Activated naive CD8-positive, alpha-beta T cell treated with anti-CD3 and anti-CD28 coated beads, Interleukin-2, amount 10 ng/mL, durations not matched to agents 7 days and 5 days (primary cell): ENCODE measurements at regions not wholly inside any gene's neighbourhood (a gene's known extent, or its start where the extent isn't known, plus 50 kb on each side); places are given as distances from the start of the nearest gene placed in this dataset.

Experiments used
- ATAC-seq: fragments of 150-1000 bp; cut with Tn5 transposase; one replicate; pipeline ENCODE4 v1.10.0; 2021; ENCODE audit warnings: low read depth, moderate library complexity
- POLR2A ChIA-PET: fragments of 350-600 bp; sonication (Branson Sonifier 250); formaldehyde crosslinking; loops from one replicate; lab custom pipeline; 2021; ENCODE audit warnings: antibody characterized with exemption; lab: Charles Lee
- DNase-seq: peaks from one replicate; pipeline ENCODE4 v3.0.0; 2021
- H3K27ac Mint-ChIP-seq: one replicate; pipeline ENCODE4 v1.8.0; 2022; ENCODE audit warnings: mild to moderate bottlenecking, mixed read lengths
- H3K27me3 Mint-ChIP-seq: one replicate; pipeline ENCODE4 v1.8.0; 2022; ENCODE audit warnings: mild to moderate bottlenecking, moderate library complexity, mixed read lengths
- H3K36me3 Mint-ChIP-seq: one replicate; pipeline ENCODE4 v1.8.0; 2021; ENCODE audit warnings: mild to moderate bottlenecking, mixed read lengths
- H3K4me1 Mint-ChIP-seq: one replicate; pipeline ENCODE4 v1.8.0; 2021; ENCODE audit warnings: mixed read lengths
- H3K4me3 Mint-ChIP-seq: one replicate; pipeline ENCODE4 v1.8.0; 2022; ENCODE audit warnings: mild to moderate bottlenecking, moderate library complexity, mixed read lengths
- H3K9me3 Mint-ChIP-seq: one replicate; pipeline ENCODE4 v1.8.0; 2021; ENCODE audit warnings: mixed read lengths

DNA sequence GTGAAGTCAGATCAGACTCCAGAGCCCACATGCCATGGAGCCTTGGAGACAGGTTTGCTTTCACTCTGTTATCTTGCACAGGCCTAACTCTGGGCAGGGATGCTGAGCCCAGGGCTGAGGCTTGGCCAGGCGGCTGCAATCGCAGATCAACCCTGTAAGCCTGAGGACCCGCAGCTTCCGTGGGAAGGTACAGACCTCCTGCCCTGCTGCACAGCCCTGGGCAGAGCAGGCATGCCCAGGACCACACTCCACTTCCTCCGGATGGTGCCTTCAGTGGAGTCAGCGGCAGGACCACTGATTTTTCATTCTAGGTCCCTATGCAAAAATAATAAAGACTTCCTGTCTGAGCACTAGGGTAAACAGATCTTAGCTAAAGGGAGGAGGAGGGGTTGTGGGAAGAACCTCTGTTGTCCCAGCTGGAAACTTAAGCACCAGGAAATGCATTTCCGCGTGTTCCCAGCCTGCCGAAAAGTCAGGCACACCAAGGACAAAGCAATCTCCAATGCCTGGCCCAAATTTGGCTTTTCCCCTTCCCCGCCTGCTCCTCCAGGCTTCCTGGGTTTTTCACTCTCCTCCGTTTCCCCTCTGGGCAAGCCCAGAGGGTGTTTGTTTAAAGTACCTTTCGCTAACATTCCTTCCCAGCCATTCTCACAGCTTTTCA is 87.3 kb downstream of the KCTD15 start:
- Mint-ChIP-seq H3K27me3 (peaks cover 4% of the 10 kb centered on the region), H3K9me3 (no peaks in the 10 kb centered on the region), H3K27ac (no peak overlapping the region), H3K4me3 (no peak overlapping the region), H3K36me3 (no peaks in the 10 kb centered on the region), H3K4me1 (peaks cover 1% of the 10 kb centered on the region)
- DNase-seq, result no peak
- peak; percentile 60 for ATAC-seq
- POLR2A ChIA-PET, result interaction anchor here (0.6 kb wide), 1 partner anchor 7 kb away, joined by 4 read pairs; no protein-coding TSS in a partner anchor

DNA sequence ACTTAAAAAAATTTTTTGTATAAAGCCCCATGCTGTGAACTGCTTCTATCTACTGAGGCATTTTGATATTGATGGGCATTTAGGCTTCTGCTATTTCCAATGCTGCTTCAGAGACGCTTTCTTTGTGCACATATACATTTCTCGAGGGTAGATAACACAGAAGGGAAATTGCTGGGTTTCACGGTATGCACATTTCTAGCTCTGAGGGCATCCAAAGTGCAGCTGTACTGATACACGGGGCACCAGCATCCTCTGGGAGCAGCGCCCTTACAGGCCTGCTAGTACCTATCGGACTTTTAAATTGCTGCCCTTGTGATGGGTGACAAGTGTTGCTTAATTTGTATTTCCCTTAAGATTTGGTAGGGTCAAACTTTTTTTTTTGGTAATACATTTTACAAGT is 88.6 kb downstream of the KCTD15 start:
- Mint-ChIP-seq H3K4me3 (no peak overlapping the region), H3K36me3 (no peaks in the 10 kb centered on the region)
- POLR2A ChIA-PET, result no interaction called here

DNA sequence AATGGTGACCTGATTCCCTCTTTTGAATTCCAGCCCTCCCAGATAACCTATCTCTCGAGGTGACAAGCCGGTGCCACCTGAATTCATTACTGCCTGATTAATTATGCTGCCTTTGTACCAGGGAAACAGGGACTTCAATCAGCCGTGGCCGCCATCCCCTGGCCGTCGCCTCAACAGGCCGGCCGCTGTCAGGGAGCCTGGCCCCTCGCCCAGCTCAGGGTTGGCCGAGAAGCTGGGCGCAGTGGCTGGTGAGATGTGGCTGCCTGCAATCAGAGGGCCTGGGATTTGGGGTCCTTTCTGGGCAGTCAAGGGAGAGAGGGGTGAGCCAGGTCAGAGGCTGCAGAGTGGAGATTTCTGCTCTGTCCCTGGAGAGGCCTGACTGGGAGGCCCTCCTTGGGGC is 91.2 kb downstream of the KCTD15 start:
- POLR2A ChIA-PET, result no interaction called here
- H3K9me3 Mint-ChIP-seq, result no peaks in the 10 kb centered on the region
- peaks cover 1% of the 10 kb centered on the region for H3K4me1 Mint-ChIP-seq
- no peak overlapping the region for H3K27ac Mint-ChIP-seq
- no peaks in the 10 kb centered on the region for H3K36me3 Mint-ChIP-seq
- DNase-seq, result no peak
- ATAC-seq, result no peak
- H3K4me3 Mint-ChIP-seq, result no peak overlapping the region
- peaks cover 7% of the 10 kb centered on the region for H3K27me3 Mint-ChIP-seq

More for the DNA sequence above, 88.6 kb downstream of the KCTD15 start:
- ATAC-seq, result no peak
- Mint-ChIP-seq H3K9me3 (no peaks in the 10 kb centered on the region), H3K27ac (no peak overlapping the region), H3K4me1 (peaks cover 1% of the 10 kb centered on the region), H3K27me3 (peaks cover 4% of the 10 kb centered on the region)
- DNase-seq, result no peak

DNA sequence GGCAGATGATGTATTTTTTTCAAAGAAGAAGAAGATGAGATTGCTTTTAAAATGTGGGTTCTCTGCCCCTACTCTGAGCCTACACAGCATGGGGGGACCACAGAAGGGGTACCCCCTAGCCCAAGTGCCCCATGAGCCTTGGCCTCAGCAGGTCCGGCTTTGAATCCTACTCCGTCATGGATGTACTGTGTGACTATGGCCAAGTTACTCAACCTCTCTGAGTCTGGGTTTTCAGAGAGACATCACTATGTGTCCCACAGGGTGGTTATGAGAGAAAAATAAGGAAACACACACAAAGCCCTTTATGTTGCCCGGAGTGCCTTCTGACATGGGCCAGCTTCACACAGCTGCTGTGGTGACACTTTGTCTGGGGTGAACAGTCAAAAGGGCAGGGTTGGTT is 92.0 kb downstream of the KCTD15 start:
- Mint-ChIP-seq H3K4me1 (peaks cover 1% of the 10 kb centered on the region), H3K9me3 (no peaks in the 10 kb centered on the region), H3K36me3 (no peaks in the 10 kb centered on the region), H3K27ac (no peak overlapping the region), H3K27me3 (peaks cover 5% of the 10 kb centered on the region), H3K4me3 (no peak overlapping the region)
- DNase-seq, result no peak
- POLR2A ChIA-PET, result no interaction called here
- no peak for ATAC-seq

DNA sequence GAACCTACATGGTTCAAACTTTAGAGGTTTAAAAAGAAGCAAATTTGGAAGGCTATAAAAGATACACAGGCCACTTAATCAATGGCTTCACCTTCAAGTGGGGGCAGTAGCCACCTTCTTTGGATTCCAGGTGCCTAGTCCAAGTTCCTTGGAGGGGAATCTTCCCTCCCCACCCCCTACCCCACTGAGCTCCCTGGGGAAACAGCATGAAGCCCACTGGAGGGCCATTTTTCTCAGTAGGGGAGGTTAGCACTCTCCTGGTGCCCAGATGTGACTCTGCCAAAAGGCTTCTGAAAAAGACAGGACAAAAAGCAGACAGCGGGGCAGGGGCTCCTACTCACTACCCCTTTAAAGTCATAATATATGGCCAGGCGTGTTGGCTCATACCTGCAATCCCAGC is 93.9 kb downstream of the KCTD15 start:
- no peaks in the 10 kb centered on the region for H3K4me1 Mint-ChIP-seq
- no peak overlapping the region for H3K4me3 Mint-ChIP-seq
- POLR2A ChIA-PET, result no interaction called here
- H3K27me3 Mint-ChIP-seq, result peaks cover 5% of the 10 kb centered on the region
- H3K27ac Mint-ChIP-seq, result no peak overlapping the region
- H3K36me3 Mint-ChIP-seq, result no peaks in the 10 kb centered on the region
- no peak for ATAC-seq
- no peaks in the 10 kb centered on the region for H3K9me3 Mint-ChIP-seq
- no peak for DNase-seq

DNA sequence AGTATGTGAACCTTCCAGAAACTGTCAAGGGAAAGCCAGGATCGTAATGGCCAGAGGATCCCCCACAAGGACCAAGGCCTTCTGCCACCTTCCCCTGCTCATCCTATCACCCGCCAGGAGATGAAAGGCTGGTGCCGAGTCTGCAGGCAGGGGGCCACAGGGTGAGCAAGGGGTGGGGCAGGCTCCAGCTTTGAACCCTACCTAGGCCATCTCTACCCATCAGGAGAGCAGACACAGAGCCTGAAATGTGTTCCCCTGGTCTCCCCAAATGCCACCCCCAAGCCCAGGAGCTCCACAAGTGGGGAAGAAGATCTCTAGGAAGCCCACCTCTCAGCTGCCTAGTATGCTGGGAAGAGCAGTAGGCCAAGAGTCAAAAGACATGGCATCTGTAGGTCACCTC is 95.1 kb downstream of the KCTD15 start:
- H3K4me1 Mint-ChIP-seq, result no peaks in the 10 kb centered on the region
- POLR2A ChIA-PET, result no interaction called here
- no peaks in the 10 kb centered on the region for H3K36me3 Mint-ChIP-seq
- no peak for DNase-seq
- H3K9me3 Mint-ChIP-seq, result no peaks in the 10 kb centered on the region
- H3K27me3 Mint-ChIP-seq, result peaks cover 5% of the 10 kb centered on the region
- no peak for ATAC-seq
- no peak overlapping the region for H3K4me3 Mint-ChIP-seq
- H3K27ac Mint-ChIP-seq, result no peak overlapping the region

DNA sequence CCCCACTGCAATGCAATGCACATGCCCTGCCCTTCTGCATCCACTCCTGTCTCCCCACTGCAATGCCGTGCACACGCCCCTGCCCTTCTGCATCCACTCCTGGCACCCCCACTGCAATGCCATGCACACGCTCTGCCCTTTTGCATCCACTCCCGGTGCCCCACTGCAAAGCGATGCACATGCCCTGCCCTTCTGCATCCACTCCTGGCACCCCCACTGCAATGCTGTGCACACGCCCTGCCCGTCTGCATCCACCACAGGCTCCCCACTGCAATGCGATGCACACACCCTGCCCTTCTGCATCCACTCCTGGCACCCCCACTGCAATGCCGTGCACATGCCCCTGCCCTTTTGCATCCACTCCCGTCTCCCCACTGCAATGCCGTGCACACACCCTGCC is 98.1 kb downstream of the KCTD15 start:
- no peak overlapping the region for H3K27ac Mint-ChIP-seq
- no peak for DNase-seq
- no peaks in the 10 kb centered on the region for H3K36me3 Mint-ChIP-seq
- no peak for ATAC-seq
- no peaks in the 10 kb centered on the region for H3K4me1 Mint-ChIP-seq
- peaks cover 9% of the 10 kb centered on the region for H3K9me3 Mint-ChIP-seq
- H3K27me3 Mint-ChIP-seq, result peaks cover 6% of the 10 kb centered on the region
- no peak overlapping the region for H3K4me3 Mint-ChIP-seq
- POLR2A ChIA-PET, result no interaction called here

DNA sequence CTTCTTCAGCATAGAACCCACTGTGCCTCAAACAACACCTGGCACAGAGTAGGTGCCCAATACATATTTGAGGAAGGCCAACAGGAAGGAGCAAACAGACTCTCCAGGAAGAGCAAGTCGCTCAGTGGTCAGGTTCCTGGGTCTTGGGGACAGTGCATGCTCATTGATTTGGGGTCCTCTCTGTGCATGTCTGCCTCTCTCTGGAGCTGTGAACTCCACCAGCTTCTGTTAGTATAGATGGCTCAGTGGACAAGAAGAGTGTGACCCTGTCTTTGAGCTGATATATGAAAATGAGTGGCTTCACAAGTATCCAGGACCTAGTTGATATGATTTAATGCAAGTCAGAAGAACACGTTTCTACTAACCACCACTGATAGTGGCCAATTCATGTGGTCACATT is 98.7 kb downstream of the KCTD15 start:
- H3K4me1 Mint-ChIP-seq, result no peaks in the 10 kb centered on the region
- ATAC-seq, result no peak
- POLR2A ChIA-PET, result no interaction called here
- H3K27me3 Mint-ChIP-seq, result peaks cover 6% of the 10 kb centered on the region
- H3K4me3 Mint-ChIP-seq, result no peak overlapping the region
- peaks cover 9% of the 10 kb centered on the region for H3K9me3 Mint-ChIP-seq
- no peak overlapping the region for H3K27ac Mint-ChIP-seq
- no peaks in the 10 kb centered on the region for H3K36me3 Mint-ChIP-seq
- DNase-seq, result no peak

DNA sequence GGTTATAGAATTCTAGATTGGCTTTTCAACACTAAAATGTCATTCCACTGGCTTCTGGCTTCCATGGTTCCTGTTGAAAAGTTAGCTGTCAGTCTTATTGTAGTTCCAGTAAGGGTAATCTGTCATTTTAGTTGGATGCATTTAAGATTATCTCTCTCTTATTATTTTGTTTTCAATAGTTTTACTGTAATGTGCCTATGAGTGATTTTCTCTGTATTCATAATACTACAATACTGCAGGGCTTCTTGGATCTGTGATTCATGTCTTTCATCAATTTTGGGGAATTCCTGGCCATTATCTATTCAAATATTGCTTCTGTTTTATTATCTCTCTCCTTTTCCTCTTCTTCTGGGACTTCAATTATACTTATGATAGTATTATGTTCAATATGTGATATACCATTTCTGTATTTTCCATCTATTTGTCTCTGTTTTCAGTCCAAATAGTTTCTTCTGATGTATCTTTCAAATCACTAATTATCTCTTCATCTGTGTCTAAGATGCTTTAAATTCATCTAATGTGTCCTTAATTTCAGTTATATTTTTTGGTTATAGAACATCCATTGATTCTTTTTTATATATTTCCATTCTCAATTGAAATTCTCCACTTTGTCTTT is 101.5 kb downstream of the KCTD15 start:
- ATAC-seq (no peak), DNase-seq (no peak)
- POLR2A ChIA-PET, result no interaction called here
- Mint-ChIP-seq H3K36me3 (no peaks in the 10 kb centered on the region), H3K27me3 (peaks cover 6% of the 10 kb centered on the region), H3K9me3 (peaks cover 12% of the 10 kb centered on the region), H3K4me1 (no peaks in the 10 kb centered on the region), H3K27ac (no peak overlapping the region), H3K4me3 (no peak overlapping the region)

DNA sequence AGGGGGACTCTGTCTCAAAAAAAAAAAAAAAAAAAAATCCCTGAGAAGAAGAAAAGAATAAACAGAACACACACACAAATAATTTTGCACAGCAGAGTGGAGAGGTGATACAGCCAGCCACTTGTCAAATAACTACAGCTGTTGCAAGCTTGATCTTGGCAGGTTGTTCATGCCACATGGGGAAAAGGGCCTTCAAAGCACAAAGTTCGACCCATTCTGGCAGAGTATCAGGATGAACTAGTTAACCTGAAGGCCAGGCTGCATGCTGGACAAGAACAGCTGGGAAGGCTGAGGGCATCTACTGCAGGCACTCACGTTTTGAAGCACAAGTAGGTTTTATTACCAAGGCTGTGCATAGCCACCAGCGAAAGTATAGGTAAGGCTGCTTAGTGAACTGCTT is 104.1 kb downstream of the KCTD15 start:
- Mint-ChIP-seq H3K27me3 (peaks cover 22% of the 10 kb centered on the region), H3K27ac (no peak overlapping the region), H3K9me3 (peaks cover 12% of the 10 kb centered on the region), H3K4me3 (no peak overlapping the region), H3K36me3 (no peaks in the 10 kb centered on the region), H3K4me1 (peaks cover 2% of the 10 kb centered on the region)
- no peak for DNase-seq
- POLR2A ChIA-PET, result no interaction called here
- ATAC-seq, result no peak

DNA sequence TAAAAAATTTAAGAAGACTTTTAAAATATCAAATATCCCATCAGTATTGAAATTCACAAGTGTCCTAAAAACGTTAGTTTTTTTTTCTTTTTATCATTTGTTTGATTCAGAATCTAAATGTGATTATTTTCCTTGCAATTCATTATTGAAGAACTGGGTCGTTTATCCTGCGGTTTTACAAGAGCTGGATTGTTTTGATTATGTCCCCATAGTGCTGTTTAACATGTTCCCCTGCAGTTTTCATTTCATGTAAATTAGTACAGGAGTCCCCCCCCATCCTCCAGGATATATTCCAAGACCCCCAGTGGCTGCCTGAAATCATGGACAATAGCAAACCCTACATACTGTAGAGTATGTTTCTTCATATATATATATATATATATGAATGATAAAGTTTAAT is 105.7 kb downstream of the KCTD15 start:
- Mint-ChIP-seq H3K4me1 (peaks cover 2% of the 10 kb centered on the region), H3K27me3 (peaks cover 26% of the 10 kb centered on the region)

DNA sequence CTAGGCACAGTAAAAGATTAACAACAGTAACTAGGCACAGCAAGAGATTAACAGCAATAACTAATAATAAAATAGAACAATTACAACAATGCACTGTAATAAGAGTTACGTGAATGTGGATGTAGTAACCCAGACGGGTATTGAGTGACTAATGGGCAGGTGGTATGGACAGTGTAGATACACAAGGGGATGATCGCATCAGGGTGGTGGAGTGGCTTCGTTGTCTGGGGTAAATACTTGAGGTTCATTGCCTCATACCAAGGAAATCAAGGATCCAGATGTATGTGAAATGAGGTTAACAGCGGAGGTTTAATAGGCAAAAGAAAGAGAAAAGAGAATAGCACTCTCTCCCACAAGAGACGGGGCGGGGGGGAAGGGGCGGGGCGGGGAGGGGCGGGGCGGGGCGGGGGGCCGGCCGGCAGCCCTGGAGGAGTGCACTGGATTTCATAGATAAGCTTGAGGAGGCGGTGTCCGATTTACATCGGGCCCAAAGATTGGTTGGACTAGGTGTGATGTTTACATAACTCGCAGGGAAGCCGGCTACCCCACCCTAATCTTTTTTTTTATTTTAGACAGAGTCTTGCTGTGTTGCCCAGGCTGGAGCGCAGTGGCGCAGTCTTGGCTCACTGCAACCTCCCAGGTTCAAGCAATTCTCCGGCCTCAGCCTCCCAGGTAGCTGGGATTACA is 106.3 kb downstream of the KCTD15 start:
- Mint-ChIP-seq H3K9me3 (peaks cover 10% of the 10 kb centered on the region), H3K4me3 (no peak overlapping the region), H3K27me3 (peaks cover 30% of the 10 kb centered on the region), H3K27ac (no peak overlapping the region), H3K4me1 (peaks cover 2% of the 10 kb centered on the region), H3K36me3 (no peaks in the 10 kb centered on the region)
- ATAC-seq (no peak), DNase-seq (no peak)
- POLR2A ChIA-PET, result no interaction called here

More for the DNA sequence above, 105.7 kb downstream of the KCTD15 start:
- POLR2A ChIA-PET, result no interaction called here
- DNase-seq, result no peak
- H3K36me3 Mint-ChIP-seq, result no peaks in the 10 kb centered on the region
- no peak overlapping the region for H3K4me3 Mint-ChIP-seq
- H3K27ac Mint-ChIP-seq, result no peak overlapping the region
- no peak for ATAC-seq
- peaks cover 12% of the 10 kb centered on the region for H3K9me3 Mint-ChIP-seq

DNA sequence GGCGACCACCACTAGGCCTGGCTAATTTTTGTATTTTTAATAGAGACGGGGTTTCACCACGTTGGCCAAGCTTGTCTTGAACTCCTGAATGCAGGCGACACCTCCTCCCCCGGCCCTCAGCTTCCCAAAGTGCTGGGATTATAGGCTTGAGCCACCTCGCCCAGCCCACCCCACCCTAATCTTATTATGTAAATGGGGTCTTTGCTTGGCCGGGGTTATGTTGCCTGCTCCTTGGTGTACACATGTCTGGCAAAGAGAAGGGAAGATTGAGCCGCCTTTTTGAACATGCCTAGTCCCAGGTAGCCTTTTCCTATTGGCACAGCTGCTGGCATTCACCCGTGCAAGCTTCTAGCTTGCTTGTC is 106.8 kb downstream of the KCTD15 start:
- Mint-ChIP-seq H3K9me3 (peaks cover 6% of the 10 kb centered on the region), H3K4me1 (peaks cover 2% of the 10 kb centered on the region), H3K36me3 (no peaks in the 10 kb centered on the region), H3K27ac (no peak overlapping the region), H3K4me3 (no peak overlapping the region), H3K27me3 (peaks cover 33% of the 10 kb centered on the region)
- ATAC-seq (no peak), DNase-seq (no peak)
- POLR2A ChIA-PET, result no interaction called here

DNA sequence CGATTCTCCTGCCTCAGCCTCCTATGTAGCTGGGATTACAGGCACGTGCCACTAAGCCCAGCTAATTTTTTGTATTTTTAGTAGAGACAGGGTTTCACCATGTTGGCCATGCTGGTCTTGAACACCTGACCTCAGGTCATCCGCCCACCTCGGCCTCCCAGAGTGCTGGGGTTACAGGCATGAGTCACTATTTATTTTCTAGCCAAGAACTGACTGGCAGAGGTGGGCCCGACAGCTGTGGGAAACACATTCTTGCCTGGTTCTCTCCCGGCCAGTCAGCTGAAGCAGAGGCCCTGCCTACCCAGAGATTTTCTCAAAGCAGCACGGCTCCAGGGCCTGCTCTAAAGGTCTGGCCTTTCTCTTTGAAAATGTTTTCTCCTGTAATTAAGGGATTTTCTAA is 108.0 kb downstream of the KCTD15 start:
- POLR2A ChIA-PET, result no interaction called here
- ATAC-seq (no peak), DNase-seq (no peak)
- peaks cover 38% of the 10 kb centered on the region for H3K27me3 Mint-ChIP-seq
- H3K27ac Mint-ChIP-seq, result no peak overlapping the region
- no peaks in the 10 kb centered on the region for H3K36me3 Mint-ChIP-seq
- peaks cover 3% of the 10 kb centered on the region for H3K9me3 Mint-ChIP-seq
- H3K4me1 Mint-ChIP-seq, result peaks cover 2% of the 10 kb centered on the region
- no peak overlapping the region for H3K4me3 Mint-ChIP-seq
